ENCODE measurements at regions not wholly inside any gene's neighbourhood (a gene's known extent, or its start where the extent isn't known, plus 50 kb on each side); places are given as distances from the start of the nearest gene placed in this dataset.
A peak's percentile ranks its signal among the peaks of the same experiment; 100 is the strongest.

- Histone ChIP-seq H3K9me3 (ENCODE audit: control extremely low read depth in 1 of 5, control insufficient read depth in 4 of 5, insufficient read depth in 2 of 5, low read depth in 1 of 5, low read length in 4 of 5) (peaks cover 0 to 4% (median 0%) of the 10 kb centered on the region in 5 experiments), H3K27ac (ENCODE audit: insufficient read depth in 1 of 2, low read depth in 1 of 2, low read length in 2 of 2, poor library complexity in 1 of 2, severe bottlenecking in 2 of 2) (no peak overlapping the region), H3K36me3 (ENCODE audit: control insufficient read depth in 4 of 4, insufficient read depth in 4 of 4, low read length in 3 of 4) (no peaks in the 10 kb centered on the region), H3K4me1 (ENCODE audit: control extremely low read depth in 1 of 4, control insufficient read depth in 4 of 4, insufficient read depth in 4 of 4, low read length in 3 of 4) (peaks cover 0 to 24% (median 4%) of the 10 kb centered on the region in 4 experiments), H3K27me3 (replicated peaks in 2 of 5; ENCODE audit: control insufficient read depth in 4 of 5, insufficient read depth in 5 of 5, low read length in 4 of 5) (no peaks in the 10 kb centered on the region), H3K4me3 (ENCODE audit: control insufficient read depth in 1 of 7, extremely low read depth in 1 of 7, insufficient read depth in 4 of 7, low read depth in 2 of 7, low read length in 6 of 7) (no peak overlapping the region)
- ChIA-PET CTCF (no interaction called here), POLR2A (no interaction called here)
- DNase-seq = peak; percentile 4 to 44 (median 38)
- 49% methylated on average over 10 of the region's 12 CpGs for WGBS (ENCODE audit: insufficient coverage)
Measured at GRCh38 chr10:131002031-131002861, 309.3 kb downstream of the TCERG1L start.

- 100% methylated on average over 1 of the region's 4 CpGs for WGBS (ENCODE audit: insufficient coverage)
- Histone ChIP-seq H3K27ac (ENCODE audit: insufficient read depth in 1 of 2, low read depth in 1 of 2, low read length in 2 of 2, poor library complexity in 1 of 2, severe bottlenecking in 2 of 2) (no peak overlapping the region), H3K27me3 (replicated peaks in 2 of 5; ENCODE audit: control insufficient read depth in 4 of 5, insufficient read depth in 5 of 5, low read length in 4 of 5) (no peaks in the 10 kb centered on the region), H3K9me3 (ENCODE audit: control extremely low read depth in 1 of 5, control insufficient read depth in 4 of 5, insufficient read depth in 2 of 5, low read depth in 1 of 5, low read length in 4 of 5) (peaks cover 0 to 4% (median 0%) of the 10 kb centered on the region in 5 experiments), H3K4me3 (ENCODE audit: control insufficient read depth in 1 of 7, extremely low read depth in 1 of 7, insufficient read depth in 4 of 7, low read depth in 2 of 7, low read length in 6 of 7) (no peak overlapping the region), H3K36me3 (ENCODE audit: control insufficient read depth in 4 of 4, insufficient read depth in 4 of 4, low read length in 3 of 4) (no peaks in the 10 kb centered on the region), H3K4me1 (ENCODE audit: control extremely low read depth in 1 of 4, control insufficient read depth in 4 of 4, insufficient read depth in 4 of 4, low read length in 3 of 4) (peaks cover 0 to 24% (median 4%) of the 10 kb centered on the region in 4 experiments)
- ChIA-PET CTCF (no interaction called here), POLR2A (no interaction called here)
- no peak for DNase-seq
Measured at GRCh38 chr10:131003455-131003854, 308.1 kb downstream of the TCERG1L start.

GRCh38 chr10:131004276-131004675 lies 307.2 kb downstream of the TCERG1L start:
- Histone ChIP-seq H3K4me3 (ENCODE audit: control insufficient read depth in 1 of 7, extremely low read depth in 1 of 7, insufficient read depth in 4 of 7, low read depth in 2 of 7, low read length in 6 of 7) (no peak overlapping the region), H3K27ac (ENCODE audit: insufficient read depth in 1 of 2, low read depth in 1 of 2, low read length in 2 of 2, poor library complexity in 1 of 2, severe bottlenecking in 2 of 2) (no peak overlapping the region), H3K27me3 (replicated peaks in 2 of 5; ENCODE audit: control insufficient read depth in 4 of 5, insufficient read depth in 5 of 5, low read length in 4 of 5) (no peaks in the 10 kb centered on the region), H3K9me3 (ENCODE audit: control extremely low read depth in 1 of 5, control insufficient read depth in 4 of 5, insufficient read depth in 2 of 5, low read depth in 1 of 5, low read length in 4 of 5) (peaks cover 0 to 4% (median 0%) of the 10 kb centered on the region in 5 experiments), H3K4me1 (ENCODE audit: control extremely low read depth in 1 of 4, control insufficient read depth in 4 of 4, insufficient read depth in 4 of 4, low read length in 3 of 4) (peaks cover 0 to 24% (median 4%) of the 10 kb centered on the region in 4 experiments), H3K36me3 (ENCODE audit: control insufficient read depth in 4 of 4, insufficient read depth in 4 of 4, low read length in 3 of 4) (no peaks in the 10 kb centered on the region)
- WGBS (ENCODE audit: insufficient coverage) = 82% methylated on average over 2 of the region's 2 CpGs
- ChIA-PET CTCF (no interaction called here), POLR2A (no interaction called here)
- no peak for DNase-seq

GRCh38 chr10:131006458-131007256 lies 304.9 kb downstream of the TCERG1L start:
- H3K27me3 ChIP-seq (replicated peaks in 2 of 5; ENCODE audit: control insufficient read depth in 4 of 5, insufficient read depth in 5 of 5, low read length in 4 of 5) = peaks cover 0 to 3% (median 0%) of the 10 kb centered on the region in 5 experiments
- H3K4me1 ChIP-seq (ENCODE audit: control extremely low read depth in 1 of 4, control insufficient read depth in 4 of 4, insufficient read depth in 4 of 4, low read length in 3 of 4) = peaks cover 0 to 15% (median 4%) of the 10 kb centered on the region in 4 experiments
- H3K36me3 ChIP-seq (ENCODE audit: control insufficient read depth in 4 of 4, insufficient read depth in 4 of 4, low read length in 3 of 4) = no peaks in the 10 kb centered on the region
- no peak overlapping the region for H3K27ac ChIP-seq (ENCODE audit: insufficient read depth in 1 of 2, low read depth in 1 of 2, low read length in 2 of 2, poor library complexity in 1 of 2, severe bottlenecking in 2 of 2)
- H3K9me3 ChIP-seq (ENCODE audit: control extremely low read depth in 1 of 5, control insufficient read depth in 4 of 5, insufficient read depth in 2 of 5, low read depth in 1 of 5, low read length in 4 of 5) = peaks cover 0 to 3% (median 0%) of the 10 kb centered on the region in 5 experiments
- no peak overlapping the region for H3K4me3 ChIP-seq (ENCODE audit: control insufficient read depth in 1 of 7, extremely low read depth in 1 of 7, insufficient read depth in 4 of 7, low read depth in 2 of 7, low read length in 6 of 7)
- ChIA-PET CTCF (interaction anchor here (0.6 kb wide), 1 partner anchor 1645 kb away, joined by 3 read pairs; no protein-coding TSS in a partner anchor), POLR2A (no interaction called here)
- DNase-seq = no peak
- 93% methylated on average over 8 of the region's 10 CpGs for WGBS (ENCODE audit: insufficient coverage)

- H3K9me3 ChIP-seq (ENCODE audit: control extremely low read depth in 1 of 5, control insufficient read depth in 4 of 5, insufficient read depth in 2 of 5, low read depth in 1 of 5, low read length in 4 of 5) = peaks cover 0 to 3% (median 0%) of the 10 kb centered on the region in 5 experiments
- 71% methylated on average over 4 of the region's 5 CpGs for WGBS (ENCODE audit: insufficient coverage)
Measured at GRCh38 chr10:131009791-131010190, 301.7 kb downstream of the TCERG1L start.

GRCh38 chr10:131010965-131011575 lies 300.5 kb downstream of the TCERG1L start:
- no peaks in the 10 kb centered on the region for H3K36me3 ChIP-seq (ENCODE audit: control insufficient read depth in 4 of 4, insufficient read depth in 4 of 4, low read length in 3 of 4)
- 95% methylated on average over 8 of the region's 11 CpGs for WGBS (ENCODE audit: insufficient coverage)
- DNase-seq = no peak
- H3K4me1 ChIP-seq (ENCODE audit: control extremely low read depth in 1 of 4, control insufficient read depth in 4 of 4, insufficient read depth in 4 of 4, low read length in 3 of 4) = no peaks in the 10 kb centered on the region
- H3K27ac ChIP-seq (ENCODE audit: insufficient read depth in 1 of 2, low read depth in 1 of 2, low read length in 2 of 2, poor library complexity in 1 of 2, severe bottlenecking in 2 of 2) = no peak overlapping the region
- H3K27me3 ChIP-seq (replicated peaks in 2 of 5; ENCODE audit: control insufficient read depth in 4 of 5, insufficient read depth in 5 of 5, low read length in 4 of 5) = peaks cover 0 to 7% (median 0%) of the 10 kb centered on the region in 5 experiments
- ChIA-PET CTCF (no interaction called here), POLR2A (no interaction called here)
- H3K9me3 ChIP-seq (ENCODE audit: control extremely low read depth in 1 of 5, control insufficient read depth in 4 of 5, insufficient read depth in 2 of 5, low read depth in 1 of 5, low read length in 4 of 5) = peaks cover 0 to 3% (median 0%) of the 10 kb centered on the region in 5 experiments
- H3K4me3 ChIP-seq (ENCODE audit: control insufficient read depth in 1 of 7, extremely low read depth in 1 of 7, insufficient read depth in 4 of 7, low read depth in 2 of 7, low read length in 6 of 7) = no peak overlapping the region

More at GRCh38 chr10:131009791-131010190, 301.7 kb downstream of the TCERG1L start:
- Histone ChIP-seq H3K27me3 (replicated peaks in 2 of 5; ENCODE audit: control insufficient read depth in 4 of 5, insufficient read depth in 5 of 5, low read length in 4 of 5) (peaks cover 0 to 7% (median 0%) of the 10 kb centered on the region in 5 experiments), H3K27ac (ENCODE audit: insufficient read depth in 1 of 2, low read depth in 1 of 2, low read length in 2 of 2, poor library complexity in 1 of 2, severe bottlenecking in 2 of 2) (no peak overlapping the region), H3K4me3 (ENCODE audit: control insufficient read depth in 1 of 7, extremely low read depth in 1 of 7, insufficient read depth in 4 of 7, low read depth in 2 of 7, low read length in 6 of 7) (no peak overlapping the region), H3K4me1 (ENCODE audit: control extremely low read depth in 1 of 4, control insufficient read depth in 4 of 4, insufficient read depth in 4 of 4, low read length in 3 of 4) (no peaks in the 10 kb centered on the region), H3K36me3 (ENCODE audit: control insufficient read depth in 4 of 4, insufficient read depth in 4 of 4, low read length in 3 of 4) (no peaks in the 10 kb centered on the region)
- ChIA-PET POLR2A (interaction anchor here (0.6 kb wide), 1 partner anchor 23 kb away, joined by 3 read pairs; no protein-coding TSS in a partner anchor), CTCF (no interaction called here)
- no peak for DNase-seq
